Neuron (in vitro differentiated cells): ENCODE measurements at regions not wholly inside any gene's neighbourhood (a gene's known extent, or its start where the extent isn't known, plus 50 kb on each side); places are given as distances from the start of the nearest gene placed in this dataset.
"Not testable (repeated sequence)": the region's sequence is repeated elsewhere in the genome, so short reads cannot be mapped to it uniquely, and the experiment has no call there.

Experiments
- H2AFZ ChIP-seq: one replicate; pipeline ENCODE4 v1.6.1; 2013; ENCODE audit warnings: low read depth, mild to moderate bottlenecking, inconsistent platforms, low read length, moderate library complexity
- H3K27me3 ChIP-seq: one replicate; pipeline ENCODE4 v1.6.1; 2013; ENCODE audit warnings: low read length; ENCODE audit not compliant: insufficient read depth
- H3K36me3 ChIP-seq: one replicate; pipeline ENCODE4 v1.6.1; 2013; ENCODE audit warnings: low read length; ENCODE audit not compliant: insufficient read depth
- H3K4me1 ChIP-seq: one replicate; pipeline ENCODE4 v1.6.1; 2013; ENCODE audit warnings: low read length; ENCODE audit not compliant: insufficient read depth
- H3K4me3 ChIP-seq: 2 replicates; pipeline ENCODE4 v1.5.1; 2013; ENCODE audit warnings: mild to moderate bottlenecking, low read length, moderate library complexity
- H3K9me3 ChIP-seq: one replicate; pipeline ENCODE4 v1.6.1; 2013; ENCODE audit warnings: low read length

- Histone ChIP-seq H3K4me3 (no peak overlapping the region), H2AFZ (no peak overlapping the region), H3K27me3 (no peaks in the 10 kb centered on the region), H3K4me1 (peaks cover 20% of the 10 kb centered on the region), H3K9me3 (no peaks in the 10 kb centered on the region), H3K36me3 (no peaks in the 10 kb centered on the region)
Measured at GRCh38 chr12:75703131-75703530, 191.7 kb upstream of the KRR1 start.

GRCh38 chr12:75702477-75703093 lies 191.2 kb upstream of the KRR1 start:
- no peak overlapping the region for H3K4me3 ChIP-seq
- H2AFZ ChIP-seq = no peak overlapping the region
- no peaks in the 10 kb centered on the region for H3K27me3 ChIP-seq
- no peaks in the 10 kb centered on the region for H3K9me3 ChIP-seq
- peaks cover 20% of the 10 kb centered on the region for H3K4me1 ChIP-seq
- no peaks in the 10 kb centered on the region for H3K36me3 ChIP-seq

- H2AFZ ChIP-seq = no peak overlapping the region
- H3K9me3 ChIP-seq = no peaks in the 10 kb centered on the region
- H3K36me3 ChIP-seq = no peaks in the 10 kb centered on the region
- no peak overlapping the region for H3K4me3 ChIP-seq
- peaks cover 18% of the 10 kb centered on the region for H3K4me1 ChIP-seq
- H3K27me3 ChIP-seq = no peaks in the 10 kb centered on the region
Measured at GRCh38 chr12:75701859-75702258, 190.4 kb upstream of the KRR1 start.

- no peaks in the 10 kb centered on the region for H3K9me3 ChIP-seq
Measured at GRCh38 chr12:75699728-75700496, 188.5 kb upstream of the KRR1 start.

GRCh38 chr12:75699251-75699650 lies 187.8 kb upstream of the KRR1 start:
- no peaks in the 10 kb centered on the region for H3K27me3 ChIP-seq
- no peaks in the 10 kb centered on the region for H3K9me3 ChIP-seq
- no peaks in the 10 kb centered on the region for H3K36me3 ChIP-seq
- H2AFZ ChIP-seq = no peak overlapping the region
- no peak overlapping the region for H3K4me3 ChIP-seq
- H3K4me1 ChIP-seq = peaks cover 15% of the 10 kb centered on the region

More at GRCh38 chr12:75699728-75700496, 188.5 kb upstream of the KRR1 start:
- no peak overlapping the region for H2AFZ ChIP-seq
- no peaks in the 10 kb centered on the region for H3K27me3 ChIP-seq
- no peak overlapping the region for H3K4me3 ChIP-seq
- no peaks in the 10 kb centered on the region for H3K36me3 ChIP-seq
- peaks cover 13% of the 10 kb centered on the region for H3K4me1 ChIP-seq

GRCh38 chr12:75698052-75698451 lies 186.6 kb upstream of the KRR1 start:
- H3K36me3 ChIP-seq = no peaks in the 10 kb centered on the region
- H3K4me1 ChIP-seq = peaks cover 13% of the 10 kb centered on the region
- H3K27me3 ChIP-seq = no peaks in the 10 kb centered on the region
- no peaks in the 10 kb centered on the region for H3K9me3 ChIP-seq
- no peak overlapping the region for H2AFZ ChIP-seq
- H3K4me3 ChIP-seq = no peak overlapping the region

GRCh38 chr12:75695926-75696325 lies 184.5 kb upstream of the KRR1 start:
- Histone ChIP-seq H3K36me3 (no peaks in the 10 kb centered on the region), H3K27me3 (no peaks in the 10 kb centered on the region), H3K9me3 (no peaks in the 10 kb centered on the region), H2AFZ (no peak overlapping the region), H3K4me1 (peaks cover 13% of the 10 kb centered on the region), H3K4me3 (no peak overlapping the region)

GRCh38 chr12:75694534-75695268 lies 183.3 kb upstream of the KRR1 start:
- Histone ChIP-seq H3K4me1 (peaks cover 13% of the 10 kb centered on the region), H3K36me3 (no peaks in the 10 kb centered on the region), H3K9me3 (no peaks in the 10 kb centered on the region), H3K4me3 (no peak overlapping the region), H2AFZ (no peak overlapping the region), H3K27me3 (no peaks in the 10 kb centered on the region)

GRCh38 chr12:75692876-75693275 lies 181.5 kb upstream of the KRR1 start:
- Histone ChIP-seq H3K4me1 (peaks cover 13% of the 10 kb centered on the region), H3K27me3 (no peaks in the 10 kb centered on the region), H3K36me3 (no peaks in the 10 kb centered on the region), H3K9me3 (no peaks in the 10 kb centered on the region), H3K4me3 (no peak overlapping the region), H2AFZ (no peak overlapping the region)

GRCh38 chr12:75690296-75690955 lies 179.0 kb upstream of the KRR1 start:
- Histone ChIP-seq H2AFZ (no peak overlapping the region), H3K4me1 (peaks cover 10% of the 10 kb centered on the region), H3K36me3 (no peaks in the 10 kb centered on the region), H3K27me3 (no peaks in the 10 kb centered on the region), H3K9me3 (no peaks in the 10 kb centered on the region), H3K4me3 (no peak overlapping the region)

- not testable (repeated sequence) for H3K27me3 ChIP-seq, H3K36me3 ChIP-seq, H3K9me3 ChIP-seq, H2AFZ ChIP-seq, H3K4me1 ChIP-seq, H3K4me3 ChIP-seq
Measured at GRCh38 chr12:75686233-75686632, 174.8 kb upstream of the KRR1 start.

GRCh38 chr12:75685617-75686225 lies 174.3 kb upstream of the KRR1 start:
- H3K9me3 ChIP-seq = no peaks in the 10 kb centered on the region
- no peaks in the 10 kb centered on the region for H3K4me1 ChIP-seq
- no peak overlapping the region for H2AFZ ChIP-seq
- H3K36me3 ChIP-seq = no peaks in the 10 kb centered on the region
- no peak overlapping the region for H3K4me3 ChIP-seq
- H3K27me3 ChIP-seq = no peaks in the 10 kb centered on the region
